ENCODE measurements at regions not wholly inside any gene's neighbourhood (a gene's known extent, or its start where the extent isn't known, plus 50 kb on each side); places are given as distances from the start of the nearest gene placed in this dataset.

- ATAC-seq, result no peak; the same call in 2 of the 3 replicates
These were observed 55.8 kb upstream of the RANBP3L start for GRCh38 chr5:36357391-36357975.

DNA sequence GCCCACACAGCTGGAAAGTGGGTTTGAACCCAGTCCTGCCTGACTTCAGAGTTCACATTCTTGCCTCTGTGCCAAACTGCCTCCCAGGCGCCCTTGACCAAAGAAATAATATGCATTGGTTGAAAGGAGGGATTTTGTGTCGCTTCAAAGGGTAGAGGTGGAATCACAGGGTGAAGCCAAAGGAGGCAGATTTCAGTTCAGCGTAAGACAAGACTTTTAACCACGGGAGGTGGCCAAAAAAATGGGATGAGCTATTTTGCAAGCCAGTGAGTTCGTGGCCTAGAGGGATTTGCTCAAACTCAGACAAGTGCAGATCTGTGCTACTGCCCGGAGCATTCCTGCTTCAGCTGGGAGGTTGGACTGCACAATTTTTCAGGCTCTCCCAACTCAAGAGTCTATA, 57.6 kb upstream of the RANBP3L start:
- TF ChIP-seq ZNF70 (CRISPR knock-in tag; IDR thresholded peaks at IDR 0.05) (no peak), RARB (CRISPR knock-in tag; IDR thresholded peaks at IDR 0.05) (no peak), ZNF8 (CRISPR knock-in tag; IDR thresholded peaks at IDR 0.05) (no peak), PPARA (CRISPR knock-in tag; IDR thresholded peaks at IDR 0.05; ENCODE audit: borderline replicate concordance) (no peak), ZC3H10 (CRISPR knock-in tag; IDR thresholded peaks at IDR 0.05) (no peak), ISL1 (CRISPR knock-in tag; IDR thresholded peaks at IDR 0.05) (no peak), SNAI2 (CRISPR knock-in tag; IDR thresholded peaks at IDR 0.05) (no peak), TSHZ2 (CRISPR knock-in tag; IDR thresholded peaks at IDR 0.05) (no peak), CSDC2 (CRISPR knock-in tag; IDR thresholded peaks at IDR 0.05) (no peak), TCF4 (CRISPR knock-in tag; IDR thresholded peaks at IDR 0.05; ENCODE audit: borderline replicate concordance) (no peak), POU6F1 (CRISPR knock-in tag; IDR thresholded peaks at IDR 0.05; ENCODE audit: borderline replicate concordance, low read depth) (no peak), ZFP30 (CRISPR knock-in tag; IDR thresholded peaks at IDR 0.05) (no peak)
- TF ChIP-seq, protein P1, sequence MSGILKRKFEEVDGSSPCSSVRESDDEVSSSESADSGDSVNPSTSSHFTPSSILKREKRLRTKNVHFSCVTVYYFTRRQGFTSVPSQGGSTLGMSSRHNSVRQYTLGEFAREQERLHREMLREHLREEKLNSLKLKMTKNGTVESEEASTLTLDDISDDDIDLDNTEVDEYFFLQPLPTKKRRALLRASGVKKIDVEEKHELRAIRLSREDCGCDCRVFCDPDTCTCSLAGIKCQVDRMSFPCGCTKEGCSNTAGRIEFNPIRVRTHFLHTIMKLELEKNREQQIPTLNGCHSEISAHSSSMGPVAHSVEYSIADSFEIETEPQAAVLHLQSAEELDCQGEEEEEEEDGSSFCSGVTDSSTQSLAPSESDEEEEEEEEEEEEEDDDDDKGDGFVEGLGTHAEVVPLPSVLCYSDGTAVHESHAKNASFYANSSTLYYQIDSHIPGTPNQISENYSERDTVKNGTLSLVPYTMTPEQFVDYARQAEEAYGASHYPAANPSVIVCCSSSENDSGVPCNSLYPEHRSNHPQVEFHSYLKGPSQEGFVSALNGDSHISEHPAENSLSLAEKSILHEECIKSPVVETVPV (CRISPR knock-in tag; IDR thresholded peaks at IDR 0.05), result no peak
- TF ChIP-seq, protein P2, sequence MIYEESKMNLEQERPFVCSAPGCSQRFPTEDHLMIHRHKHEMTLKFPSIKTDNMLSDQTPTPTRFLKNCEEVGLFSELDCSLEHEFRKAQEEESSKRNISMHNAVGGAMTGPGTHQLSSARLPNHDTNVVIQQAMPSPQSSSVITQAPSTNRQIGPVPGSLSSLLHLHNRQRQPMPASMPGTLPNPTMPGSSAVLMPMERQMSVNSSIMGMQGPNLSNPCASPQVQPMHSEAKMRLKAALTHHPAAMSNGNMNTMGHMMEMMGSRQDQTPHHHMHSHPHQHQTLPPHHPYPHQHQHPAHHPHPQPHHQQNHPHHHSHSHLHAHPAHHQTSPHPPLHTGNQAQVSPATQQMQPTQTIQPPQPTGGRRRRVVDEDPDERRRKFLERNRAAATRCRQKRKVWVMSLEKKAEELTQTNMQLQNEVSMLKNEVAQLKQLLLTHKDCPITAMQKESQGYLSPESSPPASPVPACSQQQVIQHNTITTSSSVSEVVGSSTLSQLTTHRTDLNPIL (CRISPR knock-in tag; IDR thresholded peaks at IDR 0.05; ENCODE audit: low read depth), result no peak
- no peak for ATAC-seq

More at GRCh38 chr5:36357391-36357975, 55.8 kb upstream of the RANBP3L start:
- TF ChIP-seq TCF4 (CRISPR knock-in tag; IDR thresholded peaks at IDR 0.05; ENCODE audit: borderline replicate concordance) (no peak), ARNTL (CRISPR knock-in tag; IDR thresholded peaks at IDR 0.05; ENCODE audit: borderline replicate concordance, low read depth) (no peak), ZNF565 (CRISPR knock-in tag; conservative IDR thresholded peaks at IDR 0.05; ENCODE audit: low read depth) (no peak), SNAI2 (CRISPR knock-in tag; IDR thresholded peaks at IDR 0.05) (no peak), ZNF8 (CRISPR knock-in tag; IDR thresholded peaks at IDR 0.05) (no peak)

GRCh38 chr5:36360307-36360706, 58.6 kb upstream of the RANBP3L start:
- ATAC-seq, result no peak
- TF ChIP-seq SNAI2 (CRISPR knock-in tag; IDR thresholded peaks at IDR 0.05), result no peak
- TF ChIP-seq CSDC2 (CRISPR knock-in tag; IDR thresholded peaks at IDR 0.05), result no peak
- no peak for TF ChIP-seq BACH2 (CRISPR knock-in tag; IDR thresholded peaks at IDR 0.05; ENCODE audit: borderline replicate concordance)
- no peak for TF ChIP-seq ZFP30 (CRISPR knock-in tag; IDR thresholded peaks at IDR 0.05)
- TF ChIP-seq TSHZ2 (CRISPR knock-in tag; IDR thresholded peaks at IDR 0.05), result no peak
- TF ChIP-seq ZNF565 (CRISPR knock-in tag; conservative IDR thresholded peaks at IDR 0.05; ENCODE audit: low read depth), result no peak
- TF ChIP-seq, protein P3, sequence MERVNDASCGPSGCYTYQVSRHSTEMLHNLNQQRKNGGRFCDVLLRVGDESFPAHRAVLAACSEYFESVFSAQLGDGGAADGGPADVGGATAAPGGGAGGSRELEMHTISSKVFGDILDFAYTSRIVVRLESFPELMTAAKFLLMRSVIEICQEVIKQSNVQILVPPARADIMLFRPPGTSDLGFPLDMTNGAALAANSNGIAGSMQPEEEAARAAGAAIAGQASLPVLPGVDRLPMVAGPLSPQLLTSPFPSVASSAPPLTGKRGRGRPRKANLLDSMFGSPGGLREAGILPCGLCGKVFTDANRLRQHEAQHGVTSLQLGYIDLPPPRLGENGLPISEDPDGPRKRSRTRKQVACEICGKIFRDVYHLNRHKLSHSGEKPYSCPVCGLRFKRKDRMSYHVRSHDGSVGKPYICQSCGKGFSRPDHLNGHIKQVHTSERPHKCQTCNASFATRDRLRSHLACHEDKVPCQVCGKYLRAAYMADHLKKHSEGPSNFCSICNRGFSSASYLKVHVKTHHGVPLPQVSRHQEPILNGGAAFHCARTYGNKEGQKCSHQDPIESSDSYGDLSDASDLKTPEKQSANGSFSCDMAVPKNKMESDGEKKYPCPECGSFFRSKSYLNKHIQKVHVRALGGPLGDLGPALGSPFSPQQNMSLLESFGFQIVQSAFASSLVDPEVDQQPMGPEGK (CRISPR knock-in tag; IDR thresholded peaks at IDR 0.05; ENCODE audit: borderline replicate concordance), result no peak
- TF ChIP-seq ARNTL (CRISPR knock-in tag; IDR thresholded peaks at IDR 0.05; ENCODE audit: borderline replicate concordance, low read depth), result no peak
- TF ChIP-seq ESRRG (CRISPR knock-in tag; IDR thresholded peaks at IDR 0.05), result no peak
- TF ChIP-seq RARB (CRISPR knock-in tag; IDR thresholded peaks at IDR 0.05), result no peak
- TF ChIP-seq ISL1 (CRISPR knock-in tag; IDR thresholded peaks at IDR 0.05), result no peak
